ENCODE measurements at regions not wholly inside any gene's neighbourhood (a gene's known extent, or its start where the extent isn't known, plus 50 kb on each side); places are given as distances from the start of the nearest gene placed in this dataset.
"Not testable (repeated sequence)": the region's sequence is repeated elsewhere in the genome, so short reads cannot be mapped to it uniquely, and the experiment has no call there.

GRCh38 chr5:161030229-161030628 lies 178.2 kb upstream of the ATP10B start:
- FAIRE-seq = no peak

DNA sequence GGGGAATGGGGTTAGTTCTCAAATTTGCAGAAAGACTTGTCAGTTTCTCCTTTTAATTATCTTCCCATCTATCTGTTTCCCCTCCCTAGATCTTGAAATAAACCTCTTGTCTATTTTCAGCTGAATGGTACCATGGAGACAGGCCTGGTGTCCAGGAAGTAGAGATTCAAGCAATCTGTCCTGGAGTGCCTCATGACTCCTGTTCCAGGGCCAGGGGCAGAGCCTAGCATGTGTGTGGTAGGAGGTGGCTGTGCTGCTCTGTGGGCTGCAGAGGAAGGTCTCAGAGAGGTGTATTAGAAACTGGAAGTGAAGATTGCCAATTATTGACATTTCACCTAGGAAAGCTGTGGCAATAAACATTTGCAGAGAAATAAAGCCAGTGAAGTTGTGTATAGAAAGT lies 175.8 kb upstream of the ATP10B start:
- no peak for FAIRE-seq

GRCh38 chr5:161023551-161023950 lies 171.5 kb upstream of the ATP10B start:
- FAIRE-seq = no peak

DNA sequence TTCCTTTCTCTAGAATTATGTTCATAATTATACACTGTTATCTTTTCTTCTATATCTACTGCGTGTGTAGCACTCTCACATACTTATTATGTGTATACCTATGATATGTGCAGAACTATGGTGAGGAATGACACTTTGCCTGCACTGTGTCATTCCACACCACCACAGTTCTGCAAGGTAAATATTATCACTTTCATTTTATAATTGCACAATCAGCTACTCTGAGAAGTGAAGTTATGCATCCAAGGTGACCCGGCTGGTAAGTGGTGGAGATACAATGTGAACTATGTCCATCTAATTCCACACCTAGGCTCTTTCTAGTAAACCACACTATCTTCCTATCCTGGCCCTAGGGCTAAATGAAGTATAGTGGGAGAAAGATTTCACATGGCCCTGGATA lies 170.1 kb upstream of the ATP10B start:
- no peak for FAIRE-seq

GRCh38 chr5:161009817-161010216 lies 157.8 kb upstream of the ATP10B start:
- FAIRE-seq = no peak

- no peak for FAIRE-seq
These were observed 157.2 kb upstream of the ATP10B start for GRCh38 chr5:161009194-161009593.

- FAIRE-seq = no peak
These were observed 155.9 kb upstream of the ATP10B start for GRCh38 chr5:161007879-161008278.

- FAIRE-seq = no peak
These were observed 150.6 kb upstream of the ATP10B start for GRCh38 chr5:161002571-161003074.

DNA sequence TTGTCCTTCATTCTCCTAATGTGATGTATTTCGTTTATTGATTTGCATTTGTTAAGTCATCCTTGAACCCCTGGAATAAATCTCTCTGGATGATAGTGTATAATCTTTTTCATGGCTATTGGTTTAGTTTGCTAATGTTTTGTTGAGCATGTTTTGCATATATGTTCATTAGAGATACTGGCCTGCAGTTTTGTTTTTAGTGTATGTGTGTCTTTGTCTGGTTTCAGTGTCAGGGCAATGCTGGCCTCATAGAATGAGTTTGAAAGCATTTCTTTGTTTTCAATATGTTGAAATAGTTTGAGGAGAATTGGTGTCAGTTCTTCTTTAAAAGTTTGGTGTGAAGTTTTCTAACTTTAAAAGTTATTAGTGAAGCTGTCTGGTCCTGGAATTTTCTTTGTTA lies 149.6 kb upstream of the ATP10B start:
- FAIRE-seq = no peak

GRCh38 chr5:161001142-161001541 lies 149.1 kb upstream of the ATP10B start:
- not testable (repeated sequence) for FAIRE-seq

DNA sequence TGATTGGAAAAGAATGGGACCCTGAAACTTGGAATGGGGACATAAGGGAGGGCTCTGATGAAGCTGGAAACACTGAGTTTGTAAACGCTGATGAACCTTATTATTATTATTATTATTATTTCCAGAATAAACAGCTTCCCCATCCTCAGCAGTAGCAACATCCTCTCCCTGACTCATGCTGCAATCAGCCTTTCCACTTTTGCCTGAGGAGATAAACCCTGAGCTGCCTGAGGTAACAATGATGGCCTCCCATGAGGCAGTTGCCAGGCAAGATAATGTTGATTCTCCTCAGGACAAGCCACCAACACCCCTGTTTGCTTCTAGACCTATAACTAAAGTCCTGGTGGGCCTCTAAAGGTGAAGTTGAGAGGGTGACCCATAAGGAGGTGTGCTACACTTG lies 139.2 kb upstream of the ATP10B start:
- FAIRE-seq = no peak

DNA sequence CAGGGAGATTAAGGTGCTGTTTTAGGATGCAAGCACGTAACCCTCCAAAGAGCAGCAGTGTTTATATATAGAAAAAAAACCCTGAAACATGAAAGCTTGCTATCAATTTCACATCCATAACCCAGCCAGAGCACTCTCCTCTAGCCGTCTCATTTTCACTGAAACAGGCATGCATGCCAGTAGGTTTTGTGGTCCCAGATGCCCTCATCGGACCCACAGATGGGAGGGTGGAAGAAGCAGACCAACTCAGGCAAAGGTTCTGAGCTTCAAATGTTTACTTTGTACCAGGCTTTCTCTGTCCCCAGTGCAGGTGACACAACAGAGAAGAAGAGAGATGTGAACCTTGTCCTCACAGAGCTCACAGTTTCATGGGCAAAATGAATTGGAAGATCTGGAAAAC lies 127.4 kb upstream of the ATP10B start:
- FAIRE-seq = no peak

- no peak for FAIRE-seq
These were observed 126.9 kb upstream of the ATP10B start for GRCh38 chr5:160978944-160979343.

DNA sequence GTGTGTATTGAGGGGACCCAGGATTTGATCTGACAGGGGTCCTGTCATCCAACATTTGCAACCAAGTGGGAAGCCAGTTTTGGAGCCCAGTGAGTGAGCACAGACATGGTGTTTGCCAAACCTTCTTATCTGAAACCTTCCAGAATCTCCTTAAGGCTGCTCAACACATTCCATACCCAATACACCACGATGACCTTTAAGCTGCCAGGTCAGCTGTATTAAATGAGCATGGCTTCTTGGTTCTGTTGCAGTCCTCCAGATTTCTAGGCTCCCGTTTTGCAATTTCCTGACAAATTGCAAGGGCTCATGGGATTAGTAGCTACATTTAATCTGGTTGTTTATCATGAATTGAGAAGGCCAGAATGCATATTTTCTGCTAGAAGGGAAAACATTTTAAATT lies 124.2 kb upstream of the ATP10B start:
- FAIRE-seq = no peak

DNA sequence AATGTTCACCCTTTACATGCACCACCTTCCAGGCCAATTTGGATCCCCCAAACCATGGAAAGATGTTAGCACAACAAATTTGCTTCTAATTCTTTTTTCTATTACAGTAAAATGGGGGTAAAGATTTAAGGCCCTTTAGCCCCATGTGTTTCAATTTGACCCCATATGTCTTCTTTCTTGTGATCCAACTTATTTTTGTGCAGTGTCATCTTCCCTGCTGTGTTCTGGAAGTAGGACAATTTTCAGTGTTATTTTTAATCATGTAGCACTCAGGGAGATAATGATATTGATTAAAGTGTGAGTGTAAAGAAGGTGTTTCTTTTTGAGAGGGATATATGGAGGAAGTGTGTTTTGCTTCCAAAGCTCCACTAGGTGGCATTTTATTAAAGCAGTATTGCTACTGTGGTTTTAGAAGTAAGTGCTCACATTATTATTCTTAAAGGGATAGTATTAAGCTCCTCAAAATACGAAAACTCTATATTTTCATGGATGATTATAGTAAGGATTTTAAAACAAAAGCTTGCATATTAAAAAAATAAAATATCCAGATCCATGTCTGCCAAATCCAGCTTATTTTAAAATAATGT lies 118.7 kb upstream of the ATP10B start:
- FAIRE-seq = no peak

DNA sequence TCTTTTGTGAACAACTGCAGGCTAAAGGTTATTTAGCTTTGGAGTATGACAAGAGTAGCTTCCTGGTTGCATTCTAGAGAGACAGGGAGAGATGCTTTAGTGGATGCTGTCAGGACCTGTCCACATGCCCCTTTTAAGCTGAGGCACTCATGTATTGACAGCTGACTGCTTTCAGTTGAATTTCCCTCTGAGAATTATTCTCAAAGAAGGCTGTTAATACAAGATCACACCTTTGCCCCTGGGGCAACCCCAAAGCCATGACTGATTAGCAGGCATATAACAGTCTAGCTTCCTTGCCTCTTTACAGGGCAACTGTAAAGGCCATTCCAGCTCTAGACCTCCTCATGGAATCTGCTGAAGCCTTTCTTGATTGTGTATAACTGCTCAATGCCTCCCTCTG lies 117.6 kb upstream of the ATP10B start:
- FAIRE-seq = no peak

DNA sequence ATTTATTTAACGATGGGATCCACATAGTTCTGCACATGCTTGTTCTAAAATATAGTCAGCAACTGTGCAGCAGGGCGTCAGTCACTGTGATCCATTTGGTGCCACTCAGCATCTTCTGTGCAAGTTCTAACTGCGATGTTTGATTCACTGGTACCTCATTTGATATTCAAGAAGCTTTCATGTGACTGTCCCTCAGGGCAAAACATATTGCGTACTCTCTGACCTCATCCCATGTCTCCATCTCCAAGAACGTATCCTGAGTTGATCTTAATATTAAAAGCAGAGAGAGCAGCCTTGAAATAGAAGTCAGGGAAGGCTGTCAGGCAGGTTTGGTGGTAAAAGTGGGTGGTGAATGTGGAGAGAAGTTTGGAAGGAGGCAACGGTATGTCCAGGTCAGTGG lies 116.5 kb upstream of the ATP10B start:
- no peak for FAIRE-seq

GRCh38 chr5:160966921-160967320 lies 114.9 kb upstream of the ATP10B start:
- FAIRE-seq = no peak

DNA sequence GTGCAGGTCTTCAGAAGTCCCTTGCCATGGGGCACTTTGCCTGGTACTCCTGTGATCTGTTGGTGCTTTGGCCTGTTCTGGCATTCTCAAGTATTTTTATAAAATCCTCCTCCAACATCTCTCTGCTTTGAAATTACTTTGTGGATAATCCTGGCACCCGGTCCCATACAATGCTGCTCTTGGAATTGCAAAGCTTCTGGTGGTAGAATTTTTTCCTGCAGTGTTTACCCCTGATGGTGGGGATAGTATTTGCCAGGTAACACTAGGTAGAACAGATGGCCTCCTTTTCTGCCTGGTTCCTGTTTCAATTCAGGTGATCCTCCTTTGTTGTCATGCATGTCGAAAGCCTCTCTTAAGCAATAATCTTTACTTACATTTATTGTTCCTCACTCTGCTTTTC lies 109.8 kb upstream of the ATP10B start:
- FAIRE-seq = peak; percentile 43

DNA sequence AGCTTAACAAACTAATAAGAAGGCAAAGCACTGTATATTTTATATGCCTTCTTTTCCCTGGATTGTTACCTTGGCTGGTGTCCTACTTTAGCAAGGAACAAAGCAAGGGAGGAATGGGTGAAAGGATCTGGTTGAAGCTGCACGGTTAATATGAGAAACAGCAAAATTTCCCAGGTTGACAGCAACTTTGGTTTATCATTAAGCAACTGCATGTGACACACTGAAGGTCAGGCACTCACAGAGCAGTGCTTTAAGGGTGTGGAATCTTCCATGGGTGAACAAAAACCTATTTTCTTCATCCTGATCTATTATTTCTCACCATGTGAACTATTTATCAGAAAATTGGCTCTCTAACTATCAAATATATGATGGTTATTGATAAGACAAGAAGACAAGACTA lies 109.0 kb upstream of the ATP10B start:
- no peak for FAIRE-seq

DNA sequence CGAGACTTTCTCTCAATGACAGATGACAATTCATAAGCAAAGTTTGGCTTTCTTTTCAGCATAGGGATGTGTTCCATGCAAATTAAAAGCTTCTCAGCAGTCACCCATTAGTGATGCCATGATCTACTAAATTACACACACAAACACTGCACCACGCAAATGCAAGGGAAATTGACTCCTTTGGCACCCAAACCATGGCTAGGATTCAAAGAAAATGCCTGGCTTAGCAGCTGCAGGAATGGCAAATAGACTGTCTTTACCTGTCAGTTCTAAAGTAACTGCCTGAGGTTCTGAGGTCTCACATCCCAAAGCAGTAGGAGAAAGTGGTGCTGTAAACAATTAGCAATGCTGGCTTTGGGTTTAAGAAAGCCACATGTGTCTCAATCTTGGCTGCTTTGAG lies 108.6 kb upstream of the ATP10B start:
- FAIRE-seq = no peak

DNA sequence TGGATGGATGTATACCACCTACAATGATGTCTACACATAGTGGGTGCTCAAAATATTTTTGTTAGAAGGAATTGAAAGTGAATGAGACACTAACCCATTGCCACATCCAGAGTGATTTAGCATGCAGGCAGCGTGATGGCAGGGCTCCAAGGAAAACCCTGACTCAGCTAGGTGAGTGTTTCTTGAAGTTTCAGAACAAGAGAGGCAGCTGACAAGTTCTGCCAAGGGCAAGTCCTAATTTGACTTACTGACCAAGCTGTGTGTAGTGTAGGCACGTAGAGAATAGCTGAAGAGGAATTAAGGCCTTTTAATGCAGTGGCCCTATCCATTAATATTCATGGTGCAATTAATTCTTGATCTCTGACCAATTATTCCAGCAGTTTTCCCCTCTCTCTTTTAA lies 107.8 kb upstream of the ATP10B start:
- FAIRE-seq = no peak

- FAIRE-seq = no peak
These were observed 105.4 kb upstream of the ATP10B start for GRCh38 chr5:160957312-160957861.

DNA sequence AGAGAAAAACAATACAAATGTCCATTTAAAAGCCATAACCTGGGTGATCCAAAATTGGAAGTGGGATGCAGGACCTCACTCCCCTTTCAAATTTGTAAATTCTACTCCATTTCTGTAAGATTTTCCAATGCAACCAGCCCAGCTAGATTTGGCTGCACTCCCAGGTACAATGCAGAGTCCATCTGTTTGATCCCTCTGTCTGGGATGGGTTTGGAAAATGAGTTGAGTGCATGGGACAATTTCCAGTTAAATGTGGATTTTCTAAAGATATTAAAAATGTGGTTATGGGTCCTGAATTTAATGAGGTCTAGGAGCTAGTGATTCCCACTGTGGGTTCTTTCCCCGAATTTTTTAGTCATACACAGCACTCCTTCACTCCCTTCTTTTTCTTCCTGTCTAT lies 104.0 kb upstream of the ATP10B start:
- FAIRE-seq = no peak

- no peak for FAIRE-seq
These were observed 98.3 kb upstream of the ATP10B start for GRCh38 chr5:160950311-160950710.

All from islet of Langerhans (tissue), 1 donor.